SK-N-SH (cell line): ENCODE measurements at regions not wholly inside any gene's neighbourhood (a gene's known extent, or its start where the extent isn't known, plus 50 kb on each side); places are given as distances from the start of the nearest gene placed in this dataset.
A peak's percentile ranks its signal among the peaks of the same experiment; 100 is the strongest.

Source experiments
- CTCF ChIA-PET: fragments of 300-600, 350-600 bp; formaldehyde crosslinking; extraction: SDS; loops from one replicate; lab custom pipeline; 2021; lab: Yijun Ruan, JAX
- POLR2A ChIA-PET: fragments of 350-600 bp; sonication (Branson Sonifier 250); formaldehyde crosslinking; extraction: SDS; loops from one replicate; lab custom pipeline; 2020; ENCODE audit warnings: antibody characterized with exemption, inconsistent platforms; lab: Yijun Ruan, JAX
- DNase-seq: peaks from one replicate; pipeline ENCODE4 v3.0.0; 2012
- H2AFZ ChIP-seq: fragments of 200-600 bp; sonication (generic); 2 replicates; pipeline ENCODE4 v1.8.1; 2016; ENCODE audit warnings: antibody characterized with exemption, mild to moderate bottlenecking, low read depth
- H3F3A ChIP-seq: fragments of 200-600 bp; sonication (generic); replicated peaks from 2 replicates; pipeline ENCODE3; 2016; ENCODE audit warnings: antibody characterized with exemption, mild to moderate bottlenecking; ENCODE audit not compliant: insufficient read depth
- H3K27ac ChIP-seq, 2 experiments: fragments of 200-500 bp in 1 of 2; fragments of 200-600 bp in 1 of 2; sonication (Bioruptor generic) in 1 of 2; sonication (generic), shearing (Covaris generic) in 1 of 2; 2 replicates each; pipeline versions ENCODE4 v1.5.1 to v1.6.1; 2014 to 2016; ENCODE audit warnings: low read depth in 2 of 2, inconsistent platforms in 1 of 2, low read length in 1 of 2, mild to moderate bottlenecking in 1 of 2, mixed read lengths in 1 of 2
- H3K27me3 ChIP-seq: fragments of 200-600 bp; sonication (generic), shearing (Covaris generic); 2 replicates; pipeline ENCODE4 v1.6.1; 2016; ENCODE audit warnings: mixed run types; ENCODE audit not compliant: insufficient read depth
- H3K36me3 ChIP-seq, 2 experiments: fragments of 200-500 bp in 1 of 2; fragments of 200-600 bp in 1 of 2; sonication (Bioruptor generic) in 1 of 2; sonication (generic) in 1 of 2; replicated peaks in 1 of 2; 2 replicates each; pipeline versions ENCODE3 to v1.5.1; 2014 to 2016; ENCODE audit warnings: low read length in 1 of 2, mild to moderate bottlenecking in 1 of 2; ENCODE audit not compliant: insufficient read depth in 2 of 2, control insufficient read depth in 1 of 2
- H3K4me1 ChIP-seq, 2 experiments: fragments of 200-500 bp in 1 of 2; fragments of 200-600 bp in 1 of 2; sonication (Bioruptor generic) in 1 of 2; sonication (generic), shearing (Covaris generic) in 1 of 2; 2 replicates each; pipeline versions ENCODE4 v1.5.1 to v1.6.1; 2014 to 2016; ENCODE audit warnings: low read depth in 1 of 2, low read length in 1 of 2, mixed run types in 1 of 2; ENCODE audit not compliant: insufficient read depth in 2 of 2, control insufficient read depth in 1 of 2
- H3K4me2 ChIP-seq: fragments of 200-600 bp; sonication (generic), shearing (Covaris generic); 2 replicates; pipeline ENCODE4 v1.6.1; 2017; ENCODE audit warnings: mixed run types
- H3K4me3 ChIP-seq, 2 experiments: fragments of 200-500 bp in 1 of 2; fragments of 200-600 bp in 1 of 2; sonication (Bioruptor generic) in 1 of 2; sonication (generic), shearing (Covaris generic) in 1 of 2; 2 replicates each; pipeline versions ENCODE4 v1.5.1 to v1.8.1; 2014 to 2016; ENCODE audit warnings: low read depth in 2 of 2, inconsistent platforms in 1 of 2, low read length in 1 of 2, mild to moderate bottlenecking in 1 of 2, mixed read lengths in 1 of 2, moderate library complexity in 1 of 2
- H3K79me2 ChIP-seq: fragments of 200-600 bp; sonication (generic); 2 replicates; pipeline ENCODE4 v1.8.1; 2017; ENCODE audit warnings: mild to moderate bottlenecking; ENCODE audit not compliant: insufficient read depth
- H3K9ac ChIP-seq: fragments of 200-600 bp; sonication (generic); 2 replicates; pipeline ENCODE4 v1.6.1; 2017; ENCODE audit warnings: mixed run types
- H3K9me2 ChIP-seq: fragments of 200-600 bp; sonication (generic); 2 replicates; pipeline ENCODE4 v1.6.1; 2017; ENCODE audit warnings: mixed run types
- H3K9me3 ChIP-seq: fragments of 200-600 bp; sonication (generic); 2 replicates; pipeline ENCODE4 v1.6.1; 2017; ENCODE audit warnings: mixed run types, mild to moderate bottlenecking, moderate library complexity
- H4K20me1 ChIP-seq: fragments of 200-600 bp; sonication (generic); 2 replicates; pipeline ENCODE4 v1.6.1; 2017; ENCODE audit warnings: mild to moderate bottlenecking, mixed run types; ENCODE audit not compliant: insufficient read depth
- ELF1 ChIP-seq: IDR thresholded peaks from 2 replicates; pipeline ENCODE4 v1.4.0; 2012
- FOXJ3 ChIP-seq: sonication (generic); formaldehyde crosslinking; IDR thresholded peaks from 2 replicates; pipeline ENCODE4 v1.5.1; 2020; ENCODE audit warnings: mild to moderate bottlenecking, missing genetic modification reagents
- GABPA ChIP-seq: IDR thresholded peaks from 2 replicates; pipeline ENCODE4 v1.4.0; 2012; ENCODE audit warnings: low read depth, mild to moderate bottlenecking
- JUND ChIP-seq: IDR thresholded peaks from 2 replicates; pipeline ENCODE4 v1.4.0; 2012
- MEF2A ChIP-seq: IDR thresholded peaks from 2 replicates; pipeline ENCODE4 v1.4.0; 2012; ENCODE audit warnings: low read depth, borderline replicate concordance
- MXI1 ChIP-seq: IDR thresholded peaks from 2 replicates; pipeline ENCODE4 v1.6.1; 2012; ENCODE audit warnings: mild to moderate bottlenecking, low read depth, low read length, improper control_type of control experiment
- NFIC ChIP-seq: IDR thresholded peaks from 2 replicates; pipeline ENCODE4 v1.4.0; 2012; ENCODE audit warnings: borderline replicate concordance
- POLR2AphosphoS5 ChIP-seq: IDR thresholded peaks from 2 replicates; pipeline ENCODE4 v1.6.1; 2012; ENCODE audit warnings: low read depth, low read length
- RFX5 ChIP-seq: IDR thresholded peaks from 2 replicates; pipeline ENCODE4 v1.6.1; 2012; ENCODE audit warnings: mild to moderate bottlenecking, improper control_type of control experiment, low read length
- RXRA ChIP-seq: IDR thresholded peaks from 2 replicates; pipeline ENCODE4 v1.4.0; 2012; ENCODE audit warnings: low read depth, mild to moderate bottlenecking, borderline replicate concordance
- TAF1 ChIP-seq: IDR thresholded peaks from 2 replicates; pipeline ENCODE4 v1.6.1; 2012; ENCODE audit warnings: low read depth, mild to moderate bottlenecking, low read length, moderate library complexity, borderline replicate concordance
- TEAD4 ChIP-seq: IDR thresholded peaks from 2 replicates; pipeline ENCODE4 v1.4.0; 2012; ENCODE audit warnings: mild to moderate bottlenecking, borderline replicate concordance; ENCODE audit not compliant: insufficient read depth
- WGBS: methylation state at CpG from one replicate; pipeline ENCODE4 v1.1.6; 2017; ENCODE audit warnings: low lambda C conversion rate; 5-methylcytosine and 5-hydroxymethylcytosine counted together
- TF ChIP-seq, protein P1 (sequence below): fragments of 150-350 bp; IDR thresholded peaks from 2 replicates; pipeline ENCODE4 v1.6.1; 2017; ENCODE audit warnings: antibody characterized with exemption, low read length, low read depth, borderline replicate concordance
- TF ChIP-seq, protein P2 (sequence below): IDR thresholded peaks from 2 replicates; pipeline ENCODE4 v1.4.0; 2012; ENCODE audit warnings: low read depth, borderline replicate concordance
- TF ChIP-seq, protein P3 (sequence below): IDR thresholded peaks from 2 replicates; pipeline ENCODE4 v1.4.0; 2012; ENCODE audit warnings: low read depth
- TF ChIP-seq, protein P4 (sequence below): IDR thresholded peaks from 2 replicates; pipeline ENCODE4; 2012

DNA sequence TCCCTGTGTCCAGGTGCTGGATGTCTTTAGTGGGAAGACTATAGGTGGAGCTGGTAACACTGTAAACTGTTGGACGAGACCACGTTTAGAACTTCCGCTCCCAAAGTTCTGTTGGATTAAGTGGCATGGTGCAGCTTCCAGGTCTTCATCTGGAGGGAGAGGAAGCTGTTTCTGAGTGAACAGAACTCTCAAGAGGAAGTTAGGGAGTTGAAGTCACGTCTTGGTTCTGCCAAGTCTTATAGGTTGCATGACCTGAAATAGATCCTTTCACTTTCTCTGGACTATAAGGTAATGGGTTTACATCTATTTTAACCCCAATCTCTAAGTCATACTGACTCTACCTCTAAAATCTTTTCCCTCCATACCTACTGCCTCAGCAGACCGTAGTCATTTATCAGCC, 97.4 kb upstream of the TNR start:
- H3K4me2 ChIP-seq: no peak overlapping the region
- ChIA-PET POLR2A (no interaction called here), CTCF (interaction anchor here (1.3 to 1.9 kb wide), 2 partner anchors 22 to 223 kb away, joined by 4 to 7 read pairs; no protein-coding TSS in a partner anchor)
- H3K27ac ChIP-seq: no peak overlapping the region
- WGBS: 46% methylated on average over 5 of the region's 5 CpGs
- H3K27me3 ChIP-seq: no peaks in the 10 kb centered on the region
- TF ChIP-seq NFIC (no peak), RXRA (no peak), RFX5 (no peak), JUND (no peak), POLR2AphosphoS5 (no peak), TAF1 (no peak), TEAD4 (no peak), ELF1 (no peak), FOXJ3 (CRISPR knock-in tag) (no peak), MXI1 (no peak), GABPA (no peak), MEF2A (no peak)
- TF ChIP-seq, protein P1, sequence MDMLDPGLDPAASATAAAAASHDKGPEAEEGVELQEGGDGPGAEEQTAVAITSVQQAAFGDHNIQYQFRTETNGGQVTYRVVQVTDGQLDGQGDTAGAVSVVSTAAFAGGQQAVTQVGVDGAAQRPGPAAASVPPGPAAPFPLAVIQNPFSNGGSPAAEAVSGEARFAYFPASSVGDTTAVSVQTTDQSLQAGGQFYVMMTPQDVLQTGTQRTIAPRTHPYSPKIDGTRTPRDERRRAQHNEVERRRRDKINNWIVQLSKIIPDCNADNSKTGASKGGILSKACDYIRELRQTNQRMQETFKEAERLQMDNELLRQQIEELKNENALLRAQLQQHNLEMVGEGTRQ: no peak
- TF ChIP-seq, protein P2, sequence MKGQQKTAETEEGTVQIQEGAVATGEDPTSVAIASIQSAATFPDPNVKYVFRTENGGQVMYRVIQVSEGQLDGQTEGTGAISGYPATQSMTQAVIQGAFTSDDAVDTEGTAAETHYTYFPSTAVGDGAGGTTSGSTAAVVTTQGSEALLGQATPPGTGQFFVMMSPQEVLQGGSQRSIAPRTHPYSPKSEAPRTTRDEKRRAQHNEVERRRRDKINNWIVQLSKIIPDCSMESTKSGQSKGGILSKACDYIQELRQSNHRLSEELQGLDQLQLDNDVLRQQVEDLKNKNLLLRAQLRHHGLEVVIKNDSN: no peak
- TF ChIP-seq, protein P3, sequence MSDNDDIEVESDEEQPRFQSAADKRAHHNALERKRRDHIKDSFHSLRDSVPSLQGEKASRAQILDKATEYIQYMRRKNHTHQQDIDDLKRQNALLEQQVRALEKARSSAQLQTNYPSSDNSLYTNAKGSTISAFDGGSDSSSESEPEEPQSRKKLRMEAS: no peak
- TF ChIP-seq, all 33 proteins: peak for 0
- H3K9ac ChIP-seq: no peak overlapping the region
- no peak overlapping the region for H2AFZ ChIP-seq
- H3K4me1 ChIP-seq: peaks cover 0 to 20% of the 10 kb centered on the region in 2 experiments; a peak in 1 of 4 replicates
- no peaks in the 10 kb centered on the region for H3K9me3 ChIP-seq
- H3F3A ChIP-seq: no peaks in the 10 kb centered on the region
- DNase-seq: no peak
- H3K4me3 ChIP-seq: no peak overlapping the region
- no peaks in the 10 kb centered on the region for H4K20me1 ChIP-seq
- no peaks in the 10 kb centered on the region for H3K9me2 ChIP-seq
- no peaks in the 10 kb centered on the region for H3K36me3 ChIP-seq
- no peaks in the 10 kb centered on the region for H3K79me2 ChIP-seq

DNA sequence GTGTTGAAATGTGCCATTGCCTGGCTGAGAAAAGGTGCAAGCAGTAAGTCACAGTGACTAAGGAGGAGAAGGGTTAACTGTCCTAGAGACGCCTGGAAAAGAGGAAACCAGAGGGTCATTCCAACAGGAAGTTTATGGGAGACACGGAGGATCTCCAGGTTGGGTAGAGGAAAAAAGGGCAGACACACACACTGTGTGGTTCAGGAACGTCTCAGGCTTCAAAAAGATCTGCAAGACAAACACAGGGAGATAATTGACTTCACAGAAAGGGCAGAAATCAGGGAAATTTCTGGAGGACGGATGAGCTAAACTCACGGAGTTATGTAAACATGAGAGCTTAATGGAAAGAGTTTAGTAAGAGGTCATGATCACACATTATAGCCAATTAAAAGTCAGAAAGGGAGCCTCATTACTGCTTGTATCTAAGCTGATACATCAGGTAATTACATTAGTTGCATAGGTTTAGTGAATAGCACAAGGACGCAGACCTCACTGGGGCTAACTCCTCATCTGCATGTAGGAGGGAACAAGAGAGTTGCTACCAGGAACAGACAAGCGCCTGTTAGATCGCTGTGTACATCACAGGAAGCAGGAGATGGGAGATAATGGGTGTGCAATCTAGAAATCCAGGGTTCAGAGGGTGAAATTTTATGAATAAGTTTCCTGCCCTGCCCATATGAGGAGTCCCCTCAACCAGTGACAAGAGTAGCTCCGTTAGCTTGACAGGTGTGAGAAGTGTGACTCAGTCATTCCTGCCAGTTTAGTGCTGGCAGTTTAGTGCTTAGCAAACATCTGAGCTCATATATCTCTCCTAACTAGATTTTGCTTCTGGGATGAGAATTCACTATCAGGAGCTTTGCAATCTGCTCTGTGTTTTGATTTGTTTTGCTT, 96.6 kb upstream of the TNR start:
- Histone ChIP-seq H3K36me3 (no peaks in the 10 kb centered on the region), H2AFZ (no peak overlapping the region), H3K9ac (no peak overlapping the region), H3K27ac (peak overlapping the region in 1 of 2 experiments; percentile 39; a peak in 1 of 4 replicates), H3F3A (no peaks in the 10 kb centered on the region), H3K4me3 (peak overlapping the region in 1 of 2 experiments; percentile 18; a peak in 1 of 4 replicates), H3K4me1 (peaks cover 0 to 20% of the 10 kb centered on the region in 2 experiments; a peak in 1 of 4 replicates), H3K4me2 (peak overlapping the region; percentile 28; the same call in 1 of the 2 replicates), H3K27me3 (no peaks in the 10 kb centered on the region), H3K9me3 (no peaks in the 10 kb centered on the region), H4K20me1 (no peaks in the 10 kb centered on the region), H3K9me2 (no peaks in the 10 kb centered on the region), H3K79me2 (no peaks in the 10 kb centered on the region)
- CTCF ChIA-PET: interaction anchor here (1.3 to 1.9 kb wide), 2 partner anchors 22 to 224 kb away, joined by 4 to 7 read pairs; no protein-coding TSS in a partner anchor
- TF ChIP-seq, protein P4, sequence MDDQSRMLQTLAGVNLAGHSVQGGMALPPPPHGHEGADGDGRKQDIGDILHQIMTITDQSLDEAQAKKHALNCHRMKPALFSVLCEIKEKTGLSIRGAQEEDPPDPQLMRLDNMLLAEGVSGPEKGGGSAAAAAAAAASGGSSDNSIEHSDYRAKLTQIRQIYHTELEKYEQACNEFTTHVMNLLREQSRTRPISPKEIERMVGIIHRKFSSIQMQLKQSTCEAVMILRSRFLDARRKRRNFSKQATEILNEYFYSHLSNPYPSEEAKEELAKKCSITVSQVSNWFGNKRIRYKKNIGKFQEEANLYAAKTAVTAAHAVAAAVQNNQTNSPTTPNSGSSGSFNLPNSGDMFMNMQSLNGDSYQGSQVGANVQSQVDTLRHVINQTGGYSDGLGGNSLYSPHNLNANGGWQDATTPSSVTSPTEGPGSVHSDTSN: no peak
- no peak for TF ChIP-seq GABPA
- WGBS: 12% methylated on average over 9 of the region's 9 CpGs
- DNase-seq: peak; percentile 24
- POLR2A ChIA-PET: no interaction called here
